ENCODE measurements at regions not wholly inside any gene's neighbourhood (a gene's known extent, or its start where the extent isn't known, plus 50 kb on each side); places are given as distances from the start of the nearest gene placed in this dataset.
A peak's percentile ranks its signal among the peaks of the same experiment; 100 is the strongest.
"Not testable (repeated sequence)": the region's sequence is repeated elsewhere in the genome, so short reads cannot be mapped to it uniquely, and the experiment has no call there.

DNA sequence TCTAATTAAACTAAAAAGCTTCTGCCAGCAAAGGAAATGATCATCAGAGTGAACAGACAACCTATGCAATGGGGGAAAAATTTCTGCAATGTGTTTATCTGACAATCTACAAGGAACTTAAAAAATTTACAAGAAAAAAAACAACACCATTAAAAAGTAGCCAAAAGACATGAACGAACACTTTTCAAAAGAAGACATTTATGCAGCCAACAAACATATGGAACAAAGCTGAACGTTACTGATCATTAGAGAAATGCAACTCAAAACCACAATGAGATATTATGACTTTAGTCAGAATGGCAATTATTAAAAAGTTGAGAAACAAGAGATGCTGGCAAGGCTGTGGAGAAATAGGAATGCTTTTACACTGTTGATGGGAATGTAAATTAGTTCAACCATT, 530.4 kb upstream of the DAB2 start:
- no peak for DNase-seq (ENCODE audit: low spot score)

DNA sequence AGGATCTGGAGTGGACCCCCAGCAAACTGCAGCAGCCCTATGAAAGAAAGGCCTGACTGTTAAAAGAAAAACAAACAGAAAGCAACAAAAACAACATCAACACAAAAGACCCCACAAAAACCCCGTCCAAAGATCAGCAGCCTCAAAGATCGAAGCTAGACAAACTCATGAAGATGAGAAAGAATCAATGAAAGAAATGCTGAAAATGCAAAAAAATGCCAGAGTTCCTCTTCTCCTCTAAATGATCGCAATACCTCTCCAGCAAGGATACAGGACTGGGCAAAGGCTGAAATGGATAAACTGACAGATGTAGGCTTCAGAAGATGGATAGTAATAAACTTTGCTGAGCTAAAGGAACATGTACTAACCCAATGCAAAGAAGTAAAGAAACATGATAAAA, 526.3 kb upstream of the DAB2 start:
- no peak for DNase-seq (ENCODE audit: low spot score)

DNA sequence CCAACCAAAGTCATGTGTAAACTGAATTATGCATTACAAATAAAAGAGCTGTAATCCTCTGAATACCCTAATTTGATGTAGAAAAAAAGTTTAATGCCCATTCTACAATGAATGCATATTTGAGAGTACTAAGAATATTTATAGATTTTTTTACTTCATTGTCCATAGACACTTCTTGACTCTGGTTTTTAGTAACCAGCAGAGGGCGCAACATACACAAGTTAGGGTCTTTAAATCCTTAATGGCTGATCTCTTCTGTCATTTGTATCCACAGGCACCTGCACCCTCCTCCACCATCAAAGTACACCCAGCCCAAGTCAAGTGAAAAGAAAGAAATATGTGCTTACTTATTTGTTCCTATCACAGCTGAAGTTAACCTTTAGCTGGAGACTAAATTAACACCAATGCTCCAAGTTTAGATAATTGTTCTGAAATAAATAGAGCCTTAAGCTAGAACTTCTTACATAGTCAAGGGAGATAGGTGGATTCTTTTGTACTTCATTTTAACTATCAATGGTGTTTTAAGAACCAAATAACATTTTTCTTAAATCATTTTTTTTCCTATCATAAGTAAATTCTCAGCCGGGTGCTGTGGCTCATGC, 524.2 kb upstream of the DAB2 start:
- peak; percentile 49 for DNase-seq (ENCODE audit: low spot score)

DNA sequence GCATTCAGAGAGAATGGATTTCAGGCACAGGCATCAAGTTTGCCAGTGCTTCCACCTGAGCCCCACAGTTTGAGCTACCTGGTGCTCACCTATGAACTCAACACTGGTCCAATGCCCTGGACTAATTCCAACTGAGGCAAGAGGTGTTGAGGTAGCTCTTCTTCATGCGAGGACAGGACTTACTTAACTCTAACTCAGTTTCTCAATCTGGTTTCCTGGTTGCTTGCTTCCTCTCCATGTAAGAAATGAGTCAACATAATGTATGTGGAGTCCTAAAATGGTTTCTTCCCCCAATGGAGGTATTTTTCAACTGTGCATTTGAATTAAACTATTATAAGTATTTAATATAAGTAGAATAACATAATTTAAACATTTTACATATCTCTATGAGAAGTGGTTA, 523.6 kb upstream of the DAB2 start:
- DNase-seq (ENCODE audit: low spot score), result no peak

DNA sequence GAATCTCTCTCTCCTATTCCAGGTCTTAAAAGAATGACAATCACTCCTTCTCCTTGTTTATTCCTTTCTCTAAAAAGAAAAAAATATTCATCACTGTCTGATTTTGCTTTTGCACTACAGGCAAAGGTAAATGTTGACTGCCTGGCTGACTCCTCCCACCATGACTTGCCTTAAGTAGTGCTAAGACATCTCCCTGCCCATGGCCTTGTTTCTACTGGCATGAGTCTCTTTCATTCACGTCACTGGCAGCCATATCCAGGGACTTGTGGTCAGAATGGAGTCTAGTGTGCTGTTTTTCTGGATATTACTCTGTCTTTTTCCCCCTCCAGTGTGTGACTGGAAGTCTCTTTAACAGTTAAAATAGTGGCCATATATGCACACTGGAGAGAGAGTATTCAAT, 522.9 kb upstream of the DAB2 start:
- no peak for DNase-seq (ENCODE audit: low spot score)

DNA sequence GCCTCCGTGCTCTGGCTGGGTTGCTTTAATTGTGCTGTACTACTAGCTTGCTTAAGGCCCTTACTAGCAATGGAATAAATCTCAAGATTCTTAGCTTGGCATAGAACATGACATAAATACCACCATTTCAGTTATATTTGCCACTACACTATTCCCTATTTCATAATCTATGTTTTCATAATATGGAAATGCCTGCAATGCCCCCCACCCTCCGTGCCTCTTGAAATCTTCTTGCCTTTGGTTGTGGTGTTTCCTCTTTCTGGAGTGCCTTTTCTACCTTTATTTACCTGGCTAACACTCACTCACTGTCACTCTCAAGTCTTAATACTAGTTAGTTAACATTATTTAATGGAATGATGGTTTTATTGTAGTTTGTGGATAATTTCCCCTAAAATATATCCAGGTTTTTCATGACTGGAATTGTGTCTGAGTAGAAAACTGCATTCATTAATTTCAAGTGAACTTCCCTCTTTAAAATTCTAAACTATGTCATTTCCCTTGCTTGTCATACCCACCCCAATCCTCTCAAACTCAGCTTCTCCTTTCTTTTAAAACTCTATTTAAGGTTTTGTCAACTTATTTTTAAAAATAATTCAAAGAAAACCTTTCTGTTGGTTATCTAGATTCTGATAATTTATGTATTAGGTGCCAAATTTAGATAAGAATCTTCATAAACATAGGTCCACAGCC, 521.7 kb upstream of the DAB2 start:
- DNase-seq (ENCODE audit: low spot score), result no peak

DNA sequence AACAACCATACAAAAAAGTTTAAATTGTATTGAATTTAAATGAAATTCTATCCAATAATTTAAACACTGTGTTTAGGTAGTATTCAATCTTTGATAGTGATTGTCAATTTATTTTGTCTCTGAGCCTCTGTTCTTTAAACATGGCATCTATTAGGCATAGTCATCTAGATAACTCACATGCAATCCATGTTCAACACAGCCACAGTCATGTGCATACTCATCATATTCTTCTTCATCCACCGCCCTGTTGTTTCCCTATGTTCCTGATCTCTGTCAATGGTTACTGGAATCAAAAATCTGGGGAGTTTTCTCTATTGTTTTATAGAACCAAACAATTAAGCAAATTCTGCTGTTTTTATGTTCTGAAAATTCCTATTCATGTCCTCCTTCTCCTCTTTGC, 521.1 kb upstream of the DAB2 start:
- no peak for DNase-seq (ENCODE audit: low spot score)

DNA sequence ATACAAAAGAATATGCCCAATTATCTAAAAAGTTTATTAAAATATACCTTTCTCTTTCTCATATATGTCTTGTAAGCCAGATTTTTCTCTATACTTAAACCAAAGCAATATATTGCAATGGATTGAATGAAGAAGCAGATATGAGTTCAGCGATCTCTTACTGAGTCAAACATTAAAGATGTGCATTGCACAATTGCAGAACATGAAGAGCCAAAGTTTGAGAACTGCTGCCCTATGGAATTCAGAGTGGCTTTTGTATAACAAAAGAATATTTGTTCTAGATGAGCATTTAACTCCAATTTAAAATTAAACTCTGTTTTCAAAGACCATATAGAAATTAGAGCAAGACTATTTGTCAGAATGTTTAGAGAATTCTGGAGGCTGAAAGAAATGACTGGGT, 519.0 kb upstream of the DAB2 start:
- no peak for DNase-seq (ENCODE audit: low spot score)

DNA sequence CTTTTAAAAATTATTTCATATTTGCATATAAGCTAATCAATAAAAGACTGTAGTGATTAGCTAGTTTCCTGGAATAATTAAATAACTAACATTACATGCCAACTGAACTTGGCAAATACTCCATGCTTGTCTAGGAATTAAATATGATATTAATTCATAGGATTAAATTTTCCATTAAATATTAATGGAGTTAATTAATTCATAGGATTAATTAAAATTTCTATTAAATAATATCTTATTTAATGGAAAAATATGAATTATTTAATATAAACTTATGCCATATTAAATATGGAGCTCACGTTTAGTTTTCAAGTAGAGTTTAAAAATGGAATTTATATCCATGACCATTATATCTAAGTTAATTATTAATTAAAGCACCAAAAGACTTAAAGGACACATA, 517.8 kb upstream of the DAB2 start:
- no peak for DNase-seq (ENCODE audit: low spot score)

DNA sequence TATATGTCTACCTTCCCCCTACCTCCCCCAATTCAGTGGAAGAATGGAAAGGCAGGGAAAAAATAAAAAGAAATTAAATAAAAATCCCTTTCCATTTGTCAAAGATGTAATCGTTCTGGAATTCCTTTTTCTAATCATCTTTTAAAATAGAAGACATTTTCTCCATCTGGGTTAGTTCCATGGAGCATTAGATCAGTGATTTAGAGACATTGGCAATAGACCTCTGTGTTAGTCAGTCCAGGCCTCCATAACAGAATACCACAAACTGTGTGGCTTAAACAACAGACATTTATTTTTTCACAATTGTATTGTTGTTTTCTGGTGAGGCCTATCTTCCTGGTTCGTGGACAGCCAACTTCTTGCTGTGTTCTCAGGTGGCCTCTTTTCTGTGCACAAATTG, 516.6 kb upstream of the DAB2 start:
- DNase-seq (ENCODE audit: low spot score), result peak; percentile 37

DNA sequence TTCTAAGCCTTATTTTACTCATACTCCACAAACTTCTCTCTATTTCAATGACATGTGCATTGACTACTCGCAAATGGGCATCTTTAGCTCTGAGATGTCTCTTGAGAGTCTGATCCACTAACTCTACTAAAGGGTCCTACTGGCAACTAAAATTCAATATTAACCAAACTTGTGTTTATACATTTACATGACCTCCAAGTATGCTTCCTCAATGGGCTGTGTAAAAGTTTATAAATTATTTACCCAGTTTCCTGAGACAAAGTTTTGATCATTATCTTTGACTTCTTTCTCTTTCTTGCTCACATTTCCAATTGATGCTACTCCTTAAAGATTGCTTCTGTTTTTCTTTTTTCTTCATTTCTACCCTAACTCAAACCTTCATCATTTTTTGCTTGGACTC, 510.1 kb upstream of the DAB2 start:
- DNase-seq (ENCODE audit: low spot score), result no peak

DNA sequence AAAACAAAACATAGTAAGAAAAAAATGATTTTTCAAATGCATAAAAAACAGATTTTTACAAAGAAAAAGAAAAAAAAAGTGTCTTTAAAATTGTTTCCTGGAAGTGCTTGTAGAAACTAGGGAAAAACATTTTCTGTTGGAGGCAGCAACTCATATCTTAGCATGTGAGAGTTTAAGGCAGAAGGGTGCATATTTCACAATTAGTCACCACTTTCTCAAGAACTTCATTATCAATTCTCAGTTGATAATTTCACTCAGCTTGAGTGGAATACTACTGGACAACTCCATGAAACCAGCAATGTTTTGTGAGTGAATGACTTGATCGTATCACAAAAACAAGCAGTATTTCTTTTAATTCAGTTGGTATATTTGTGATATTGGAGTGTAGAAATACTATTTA, 508.3 kb upstream of the DAB2 start:
- no peak for DNase-seq (ENCODE audit: low spot score)

DNA sequence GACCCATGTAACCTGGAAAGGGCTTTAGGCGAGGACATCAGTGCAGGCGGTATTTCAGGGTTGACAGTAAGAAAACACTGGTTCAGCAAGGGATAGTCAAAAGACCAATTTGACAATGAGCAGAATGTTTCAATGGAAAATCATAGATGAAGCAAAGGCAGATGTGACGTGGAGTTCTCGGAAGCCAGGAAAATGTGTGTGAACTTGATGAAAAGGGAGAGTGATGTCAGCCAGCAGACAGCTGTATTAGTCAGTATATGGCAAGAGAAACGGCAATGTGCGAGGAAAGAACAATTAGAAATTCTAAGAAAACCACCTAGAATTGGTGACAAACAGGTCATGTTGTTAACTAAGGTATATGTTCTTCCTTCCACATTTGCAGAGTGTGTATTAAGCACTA, 503.9 kb upstream of the DAB2 start:
- DNase-seq (ENCODE audit: low spot score), result no peak

DNA sequence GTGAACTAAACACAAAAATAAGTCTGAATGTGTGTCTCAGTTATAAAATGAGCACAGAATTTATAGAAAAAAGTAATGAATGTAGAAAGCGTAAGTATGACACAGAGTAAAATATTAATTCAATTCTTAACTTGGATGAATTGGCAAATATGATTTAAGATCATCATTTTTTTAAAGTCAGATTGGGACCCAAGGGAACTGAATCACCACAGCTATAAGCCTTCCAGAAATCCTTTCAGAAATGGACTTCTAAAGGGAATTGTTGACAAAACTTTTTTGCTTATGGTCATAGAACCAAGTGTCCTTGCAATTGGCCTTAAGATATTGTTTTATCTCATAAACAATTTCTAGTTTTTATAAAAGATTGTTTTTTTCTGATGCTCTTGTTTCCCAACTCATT, 495.1 kb upstream of the DAB2 start:
- no peak for DNase-seq (ENCODE audit: low spot score)

DNA sequence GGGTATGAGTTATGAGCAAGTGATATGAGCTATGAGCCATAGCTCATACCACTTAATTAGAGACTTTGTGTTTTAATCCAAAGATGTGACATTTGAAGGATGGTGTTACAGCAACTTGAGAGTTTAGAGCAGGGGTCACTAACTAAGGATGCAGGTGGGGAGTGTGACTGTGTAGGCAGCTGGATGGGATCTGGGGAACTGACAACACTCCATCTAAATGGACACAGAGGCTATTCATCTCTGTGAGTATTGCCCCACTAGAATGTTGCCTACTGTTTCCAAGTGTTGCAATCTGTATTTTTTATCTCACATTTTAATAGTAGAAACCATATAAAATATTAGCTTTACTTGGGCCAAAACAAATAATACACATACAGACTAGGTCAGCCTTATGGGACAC, 488.1 kb upstream of the DAB2 start:
- no peak for DNase-seq (ENCODE audit: low spot score)

DNA sequence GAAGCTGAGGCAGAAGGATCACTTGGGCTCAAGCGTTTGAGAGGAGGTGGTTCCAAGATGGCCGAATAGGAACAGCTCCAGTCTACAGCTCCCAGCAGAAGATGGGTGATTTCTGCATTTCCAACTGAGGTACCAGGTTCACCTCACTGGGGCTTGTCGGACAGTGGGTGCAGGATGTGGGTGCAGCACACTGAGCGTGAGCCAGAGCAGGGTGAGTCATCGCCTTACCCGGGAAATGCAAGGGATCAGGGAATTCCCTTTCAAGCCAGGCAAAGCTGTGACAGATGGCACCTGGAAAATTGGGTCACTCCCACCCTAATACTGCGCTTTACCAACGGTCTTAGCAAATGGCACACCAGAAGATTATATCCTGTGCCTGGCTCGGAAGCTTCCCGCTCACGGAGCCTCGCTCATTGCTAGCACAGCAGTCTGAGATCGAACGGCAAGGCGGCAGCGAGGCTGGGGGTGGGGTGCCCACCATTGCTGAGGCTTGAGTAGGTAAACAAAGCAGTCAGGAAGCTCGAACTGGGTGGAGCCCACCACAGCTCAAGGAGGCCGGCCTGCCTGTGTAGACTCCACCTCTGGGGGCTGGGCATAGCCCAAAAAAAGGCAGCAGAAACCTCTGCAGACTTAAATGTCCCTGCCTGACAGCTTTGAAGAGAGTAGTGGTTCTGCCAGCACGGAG, 482.6 kb upstream of the DAB2 start:
- DNase-seq (ENCODE audit: low spot score), result not testable (repeated sequence)

DNA sequence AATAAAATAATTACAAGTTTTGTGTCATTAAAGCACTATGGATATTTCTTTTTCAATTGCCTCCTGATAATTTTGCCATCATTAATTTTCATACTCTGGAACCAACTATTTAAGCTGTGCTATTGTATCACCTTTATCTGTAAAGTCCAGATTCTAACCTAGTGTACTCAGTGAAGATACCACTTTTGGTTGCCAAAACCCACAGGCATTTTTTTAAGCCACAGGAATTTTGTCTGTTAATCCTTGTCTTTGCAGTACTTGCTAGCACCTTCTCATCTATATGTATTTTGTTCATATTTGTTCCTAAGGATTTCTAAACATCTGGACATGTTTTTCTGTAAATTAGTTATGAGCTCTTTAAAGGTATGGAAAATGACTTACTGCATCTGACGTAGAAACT, 481.4 kb upstream of the DAB2 start:
- peak; percentile 53 for DNase-seq (ENCODE audit: low spot score)

DNA sequence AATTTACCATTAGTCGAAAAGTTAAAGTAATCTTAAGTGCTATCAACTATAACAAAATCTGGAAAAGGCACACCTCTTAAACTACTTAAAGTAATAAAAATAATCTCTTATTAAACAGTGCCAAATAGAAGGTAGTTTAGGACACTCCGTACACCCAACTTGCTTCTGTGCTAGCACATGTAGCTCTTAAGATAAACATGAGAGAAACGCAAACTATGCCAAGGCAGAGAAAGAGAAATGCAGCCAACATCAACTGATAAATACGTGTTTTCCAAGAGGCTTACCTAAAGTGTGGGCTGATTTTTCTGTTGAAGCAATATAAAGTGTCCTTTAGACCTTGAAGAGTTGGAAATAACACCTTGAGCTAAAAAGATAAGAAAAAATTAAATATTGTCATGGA, 480.6 kb upstream of the DAB2 start:
- no peak for DNase-seq (ENCODE audit: low spot score)

DNA sequence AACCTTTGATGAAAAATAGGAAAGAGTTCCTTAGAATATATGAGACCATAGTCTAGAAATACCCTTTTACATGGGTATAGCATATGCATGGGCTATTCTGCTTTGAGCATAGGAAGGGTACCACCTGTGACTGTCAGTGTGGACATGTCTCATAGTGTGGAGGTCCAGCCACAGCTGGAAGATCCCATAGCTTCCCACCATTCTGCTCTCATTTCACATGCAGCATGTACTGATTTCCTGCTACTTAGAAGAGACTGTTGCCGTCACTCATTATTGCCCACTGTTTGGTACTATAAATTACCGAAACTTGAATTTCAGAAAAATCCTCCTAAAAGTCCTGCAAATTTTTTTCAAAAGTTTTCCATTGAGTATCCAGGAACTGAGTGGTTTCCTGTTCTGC, 477.8 kb upstream of the DAB2 start:
- DNase-seq (ENCODE audit: low spot score), result no peak

DNA sequence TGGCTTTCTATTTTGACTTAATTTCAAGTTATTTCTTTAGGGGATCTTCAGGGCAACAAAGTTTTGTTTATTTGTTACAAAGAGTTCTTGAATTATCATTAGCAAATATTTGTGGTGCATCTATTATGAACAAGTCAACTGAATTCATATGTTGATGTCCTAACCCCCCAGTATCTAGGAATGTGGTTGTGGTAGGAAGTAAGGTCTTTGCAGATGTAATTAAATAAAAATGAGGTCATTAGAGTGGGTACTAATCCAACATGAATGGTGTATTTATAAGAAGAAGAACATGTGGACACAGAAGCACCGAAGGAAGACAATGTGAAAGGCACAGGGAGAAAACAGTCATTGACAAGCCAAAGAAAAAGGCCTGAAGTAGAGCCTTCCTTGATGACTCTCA, 474.0 kb upstream of the DAB2 start:
- no peak for DNase-seq (ENCODE audit: low spot score)

DNA sequence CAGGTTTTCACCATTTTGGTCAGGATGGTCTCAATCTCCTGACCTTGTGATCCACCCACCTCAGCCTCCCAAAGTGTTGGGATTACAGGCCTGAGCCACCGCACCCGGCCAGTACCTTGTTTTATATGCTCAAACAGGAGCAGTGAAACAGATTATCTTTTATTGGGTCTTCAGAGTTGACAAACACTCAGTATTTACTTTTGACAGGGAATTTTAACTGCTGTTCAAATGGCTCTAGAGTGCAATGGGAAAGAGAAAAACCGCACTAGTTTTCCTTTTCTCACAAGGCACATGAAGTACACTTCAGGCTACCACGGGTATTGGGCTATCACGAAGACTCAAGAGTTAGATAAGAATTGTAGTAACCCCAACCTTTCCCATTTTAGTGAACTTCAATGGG, 471.9 kb upstream of the DAB2 start:
- no peak for DNase-seq (ENCODE audit: low spot score)

DNA sequence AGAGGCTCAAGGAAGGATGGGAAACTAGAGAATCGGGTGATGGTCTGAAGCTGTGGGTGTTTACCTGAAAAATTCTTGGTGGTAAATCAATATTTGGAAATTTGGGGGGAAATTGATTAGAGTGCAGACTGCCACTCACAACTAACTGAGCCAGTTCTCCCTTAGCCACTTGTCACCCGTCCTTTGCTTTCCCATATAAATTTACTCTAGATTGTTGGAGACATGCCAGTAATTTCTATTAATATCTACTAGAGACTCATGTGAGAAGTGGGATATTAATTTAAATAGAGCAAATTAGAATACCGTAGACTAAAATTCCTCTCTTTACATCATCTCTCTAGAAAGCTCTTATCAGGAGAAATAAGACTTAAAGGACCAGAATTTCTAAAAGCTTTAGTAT, 471.3 kb upstream of the DAB2 start:
- DNase-seq (ENCODE audit: low spot score), result no peak

DNA sequence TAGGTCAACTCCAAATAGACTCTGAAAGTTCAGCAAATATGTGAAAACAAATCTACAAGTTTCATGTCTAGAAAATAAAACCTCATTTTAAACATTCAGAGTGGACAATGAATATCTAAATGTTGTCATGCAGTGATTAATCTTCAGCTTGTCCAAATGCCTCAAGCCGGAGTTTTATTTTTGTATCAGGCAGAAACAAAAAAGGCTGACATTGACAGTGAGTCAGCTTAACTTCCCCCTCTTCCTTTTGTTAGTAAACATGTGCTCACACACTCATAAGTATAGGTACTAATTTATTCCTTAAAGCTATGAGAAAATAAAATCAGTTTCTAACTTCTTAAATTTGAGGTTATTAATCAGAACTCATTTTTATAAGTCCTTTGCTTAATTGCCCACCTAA, 467.9 kb upstream of the DAB2 start:
- DNase-seq (ENCODE audit: low spot score), result peak; percentile 12

DNA sequence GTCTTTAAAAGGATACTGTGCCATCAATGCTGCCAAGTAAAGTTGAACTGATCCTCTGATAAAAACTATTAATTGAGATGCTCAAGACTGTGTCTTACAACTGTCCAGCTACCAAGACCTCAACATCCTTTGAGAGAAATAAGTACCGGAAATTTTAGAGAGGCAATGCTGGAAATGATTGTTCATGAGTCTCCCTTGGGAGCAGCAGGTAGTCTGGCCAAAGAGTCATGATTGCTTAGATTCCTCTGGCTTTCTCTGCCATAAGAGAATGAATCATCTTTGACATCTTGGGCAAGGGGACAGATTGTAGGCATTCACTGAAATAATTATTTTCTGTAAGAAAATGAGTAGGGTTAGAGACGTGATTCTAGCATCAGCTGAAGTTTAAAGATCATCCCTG, 466.6 kb upstream of the DAB2 start:
- DNase-seq (ENCODE audit: low spot score), result peak; percentile 10

Measured in AG08395 (cell line).